ENCODE measurements at regions not wholly inside any gene's neighbourhood (a gene's known extent, or its start where the extent isn't known, plus 50 kb on each side); places are given as distances from the start of the nearest gene placed in this dataset.

- TF ChIP-seq ZSCAN18 (CRISPR knock-in tag; IDR thresholded peaks at IDR 0.05) (no peak), CTCF (IDR thresholded peaks at IDR 0.05) (no peak), ZNF416 (CRISPR knock-in tag; IDR thresholded peaks at IDR 0.05) (no peak), NR2C2 (CRISPR knock-in tag; IDR thresholded peaks at IDR 0.05) (no peak)
These were observed 719.4 kb downstream of the SEMA5A start for GRCh38 chr5:8826508-8826907.
